ENCODE measurements at regions not wholly inside any gene's neighbourhood (a gene's known extent, or its start where the extent isn't known, plus 50 kb on each side); places are given as distances from the start of the nearest gene placed in this dataset.

DNA sequence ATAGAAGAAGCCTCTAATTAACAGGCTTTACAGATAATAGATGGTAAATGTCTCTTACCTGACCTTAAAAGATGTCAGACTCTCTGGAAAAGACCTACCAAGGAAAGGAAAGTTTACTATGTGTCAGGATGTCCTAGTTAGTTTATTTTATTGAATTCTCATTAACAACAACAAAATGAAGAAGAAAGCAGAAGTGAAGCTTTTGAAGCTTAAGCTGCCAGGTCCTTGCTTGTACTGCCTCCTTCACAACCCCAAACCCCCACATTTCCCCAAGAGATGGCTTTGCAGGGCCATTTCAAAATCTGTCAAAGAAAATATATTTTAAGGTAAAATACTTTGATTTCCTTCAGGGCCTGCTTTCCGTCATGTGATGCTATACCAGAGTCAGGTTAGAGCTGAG is 798.4 kb downstream of the TUSC7 start:
- Mint-ChIP-seq H3K27ac (ENCODE audit: unreplicated experiment) (no peak overlapping the region), H3K9me3 (ENCODE audit: unreplicated experiment) (no peaks in the 10 kb centered on the region), H3K36me3 (ENCODE audit: insufficient read depth, unreplicated experiment) (no peaks in the 10 kb centered on the region), H3K4me3 (ENCODE audit: unreplicated experiment) (no peak overlapping the region), H3K4me1 (ENCODE audit: low read depth, unreplicated experiment) (no peaks in the 10 kb centered on the region), H3K27me3 (ENCODE audit: insufficient read depth, unreplicated experiment) (peaks cover 8% of the 10 kb centered on the region)
- Histone ChIP-seq H3K4me3 (ENCODE audit: low read depth, low read length) (no peak overlapping the region), H3K9me3 (no peaks in the 10 kb centered on the region), H3K36me3 (ENCODE audit: control insufficient read depth, insufficient read depth, low read length) (no peaks in the 10 kb centered on the region), H3K4me1 (no peaks in the 10 kb centered on the region), H3K27me3 (replicated peaks; ENCODE audit: control insufficient read depth, insufficient read depth, low read length) (no peaks in the 10 kb centered on the region)
- intact Hi-C loops (cut with micrococcal nuclease; ENCODE audit: unreplicated experiment), result no loop called here
- POLR2A ChIA-PET, result no interaction called here
- BruUV-seq (replicated peaks), result no TSS peak
- CTCF ChIA-PET, result no interaction called here
- no peak for DNase-seq
- TF ChIP-seq, protein P1, sequence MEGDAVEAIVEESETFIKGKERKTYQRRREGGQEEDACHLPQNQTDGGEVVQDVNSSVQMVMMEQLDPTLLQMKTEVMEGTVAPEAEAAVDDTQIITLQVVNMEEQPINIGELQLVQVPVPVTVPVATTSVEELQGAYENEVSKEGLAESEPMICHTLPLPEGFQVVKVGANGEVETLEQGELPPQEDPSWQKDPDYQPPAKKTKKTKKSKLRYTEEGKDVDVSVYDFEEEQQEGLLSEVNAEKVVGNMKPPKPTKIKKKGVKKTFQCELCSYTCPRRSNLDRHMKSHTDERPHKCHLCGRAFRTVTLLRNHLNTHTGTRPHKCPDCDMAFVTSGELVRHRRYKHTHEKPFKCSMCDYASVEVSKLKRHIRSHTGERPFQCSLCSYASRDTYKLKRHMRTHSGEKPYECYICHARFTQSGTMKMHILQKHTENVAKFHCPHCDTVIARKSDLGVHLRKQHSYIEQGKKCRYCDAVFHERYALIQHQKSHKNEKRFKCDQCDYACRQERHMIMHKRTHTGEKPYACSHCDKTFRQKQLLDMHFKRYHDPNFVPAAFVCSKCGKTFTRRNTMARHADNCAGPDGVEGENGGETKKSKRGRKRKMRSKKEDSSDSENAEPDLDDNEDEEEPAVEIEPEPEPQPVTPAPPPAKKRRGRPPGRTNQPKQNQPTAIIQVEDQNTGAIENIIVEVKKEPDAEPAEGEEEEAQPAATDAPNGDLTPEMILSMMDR (IDR thresholded peaks at IDR 0.05; ENCODE audit: insufficient read depth in 1 of 2, low read depth in 1 of 2, low read length in 1 of 2, severe bottlenecking in 1 of 2, unreplicated experiment in 1 of 2), result no peak

DNA sequence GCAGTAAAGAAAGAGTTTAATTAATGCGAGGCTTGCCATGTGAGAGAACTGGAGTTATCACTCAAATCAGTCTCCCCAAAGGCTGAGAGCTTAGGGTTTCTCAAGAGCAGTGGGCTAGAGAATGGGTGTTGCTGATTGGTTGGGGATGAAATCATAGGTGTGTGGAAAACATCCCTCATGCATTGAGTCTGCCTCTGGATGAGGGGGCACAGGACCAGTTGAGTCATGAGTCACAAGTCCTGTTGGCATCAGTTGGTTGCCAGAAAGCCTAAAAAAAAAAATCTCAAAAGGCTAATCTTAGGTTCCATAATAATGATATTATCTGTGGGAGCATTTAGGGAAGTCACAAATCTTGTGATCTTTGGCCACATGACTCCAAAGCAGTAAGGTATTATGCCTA is 800.3 kb downstream of the TUSC7 start:
- DNase-seq, result no peak
- POLR2A ChIA-PET, result no interaction called here
- no peaks in the 10 kb centered on the region for H3K9me3 Mint-ChIP-seq (ENCODE audit: unreplicated experiment)
- no TSS peak for BruUV-seq (replicated peaks)
- no peak overlapping the region for H3K4me3 Mint-ChIP-seq (ENCODE audit: unreplicated experiment)
- Histone ChIP-seq H3K4me1 (no peaks in the 10 kb centered on the region), H3K4me3 (ENCODE audit: low read depth, low read length) (no peak overlapping the region), H3K27me3 (replicated peaks; ENCODE audit: control insufficient read depth, insufficient read depth, low read length) (no peaks in the 10 kb centered on the region), H3K36me3 (ENCODE audit: control insufficient read depth, insufficient read depth, low read length) (no peaks in the 10 kb centered on the region), H3K9me3 (no peaks in the 10 kb centered on the region)
- no peaks in the 10 kb centered on the region for H3K36me3 Mint-ChIP-seq (ENCODE audit: insufficient read depth, unreplicated experiment)
- no peak overlapping the region for H3K27ac Mint-ChIP-seq (ENCODE audit: unreplicated experiment)
- H3K4me1 Mint-ChIP-seq (ENCODE audit: low read depth, unreplicated experiment), result no peaks in the 10 kb centered on the region
- CTCF ChIA-PET, result no interaction called here
- TF ChIP-seq, protein P1 (IDR thresholded peaks at IDR 0.05; ENCODE audit: insufficient read depth in 1 of 2, low read depth in 1 of 2, low read length in 1 of 2, severe bottlenecking in 1 of 2, unreplicated experiment in 1 of 2), result no peak
- H3K27me3 Mint-ChIP-seq (ENCODE audit: insufficient read depth, unreplicated experiment), result peaks cover 16% of the 10 kb centered on the region
- intact Hi-C loops (cut with micrococcal nuclease; ENCODE audit: unreplicated experiment), result no loop called here

DNA sequence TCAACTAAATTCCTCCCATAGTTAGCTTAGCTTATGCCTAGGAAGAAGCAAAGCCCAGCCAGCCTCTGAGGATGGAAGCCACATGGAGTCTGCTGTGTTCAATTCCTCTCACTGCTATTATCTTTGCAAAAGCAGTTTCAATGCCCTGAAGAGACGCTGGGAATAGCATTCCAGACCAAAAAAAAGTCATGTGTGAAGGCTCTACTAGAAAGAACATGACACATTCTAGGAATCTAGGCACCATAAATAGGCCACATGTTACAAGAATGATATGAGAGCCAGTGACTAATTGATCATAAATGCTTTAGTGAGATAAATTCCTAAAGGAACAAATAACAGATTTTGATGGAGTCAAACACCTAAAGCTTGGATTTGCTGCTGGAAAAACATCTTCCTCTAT is 800.8 kb downstream of the TUSC7 start:
- Mint-ChIP-seq H3K27ac (ENCODE audit: unreplicated experiment) (no peak overlapping the region), H3K27me3 (ENCODE audit: insufficient read depth, unreplicated experiment) (peaks cover 16% of the 10 kb centered on the region), H3K4me1 (ENCODE audit: low read depth, unreplicated experiment) (no peaks in the 10 kb centered on the region), H3K4me3 (ENCODE audit: unreplicated experiment) (no peak overlapping the region), H3K9me3 (ENCODE audit: unreplicated experiment) (no peaks in the 10 kb centered on the region), H3K36me3 (ENCODE audit: insufficient read depth, unreplicated experiment) (no peaks in the 10 kb centered on the region)
- ChIA-PET POLR2A (no interaction called here), CTCF (no interaction called here)
- BruUV-seq (replicated peaks), result no TSS peak
- TF ChIP-seq, protein P1 (IDR thresholded peaks at IDR 0.05; ENCODE audit: insufficient read depth in 1 of 2, low read depth in 1 of 2, low read length in 1 of 2, severe bottlenecking in 1 of 2, unreplicated experiment in 1 of 2), result no peak
- intact Hi-C loops (cut with micrococcal nuclease; ENCODE audit: unreplicated experiment), result no loop called here
- Histone ChIP-seq H3K27me3 (replicated peaks; ENCODE audit: control insufficient read depth, insufficient read depth, low read length) (no peaks in the 10 kb centered on the region), H3K36me3 (ENCODE audit: control insufficient read depth, insufficient read depth, low read length) (no peaks in the 10 kb centered on the region), H3K4me3 (ENCODE audit: low read depth, low read length) (no peak overlapping the region), H3K9me3 (no peaks in the 10 kb centered on the region), H3K4me1 (no peaks in the 10 kb centered on the region)
- no peak for DNase-seq
